Gastrocnemius medialis (tissue), 4 donors: ENCODE measurements at regions not wholly inside any gene's neighbourhood (a gene's known extent, or its start where the extent isn't known, plus 50 kb on each side); places are given as distances from the start of the nearest gene placed in this dataset.

ENCODE experiments used
- ATAC-seq, 2 donors: fragments of 150-250 bp; one replicate each; pipeline ENCODE4 v1.9.1; 2016
- DNase-seq, 2 donors: peaks; one replicate each; pipeline ENCODE4 v3.0.0-alpha.2; 2019
- H3K27ac ChIP-seq, 4 donors: fragments of 200-600 bp; sonication (generic); 1 replicate in 1 of 4; 2 replicates in 3 of 4; pipeline ENCODE4 v1.5.1; 2016 to 2018; ENCODE audit warnings: mild to moderate bottlenecking in 2 of 4, moderate library complexity in 1 of 4
- H3K27me3 ChIP-seq, 3 donors: fragments of 200-600 bp; sonication (generic) in 2 of 3; 1 replicate in 1 of 3; 2 replicates in 2 of 3; pipeline versions ENCODE4 v1.5.1 to v1.6.0; 2016 to 2019; ENCODE audit warnings: mild to moderate bottlenecking in 1 of 3, moderate library complexity in 1 of 3
- H3K36me3 ChIP-seq, 2 donors: fragments of 200-600 bp; sonication (generic) in 1 of 2; one replicate each; pipeline ENCODE4 v1.5.1; 2017 to 2018
- H3K4me1 ChIP-seq, 2 donors: fragments of 200-600 bp; sonication (generic) in 1 of 2; one replicate each; pipeline ENCODE4 v1.5.1; 2016 to 2017; ENCODE audit warnings: mild to moderate bottlenecking in 2 of 2
- H3K4me3 ChIP-seq, 4 donors: fragments of 200-600 bp; sonication (generic) in 3 of 4; 1 replicate in 1 of 4; 2 replicates in 3 of 4; pipeline ENCODE4 v1.5.1; 2016 to 2019; ENCODE audit warnings: mild to moderate bottlenecking in 2 of 4
- H3K9me3 ChIP-seq, 3 donors: fragments of 200-600 bp; sonication (generic) in 2 of 3; 1 replicate in 1 of 3; 2 replicates in 2 of 3; pipeline ENCODE4 v1.5.1; 2016 to 2019
- POLR2A ChIP-seq, 2 donors: fragments of 450-650 bp; IDR thresholded peaks; one replicate each; pipeline ENCODE4 v1.6.1; 2017; ENCODE audit warnings: antibody characterized with exemption in 2 of 2, mild to moderate bottlenecking in 2 of 2, moderate library complexity in 2 of 2
- in situ Hi-C, 4 donors: fragments of 200-750 bp; cut with MboI; loops; one replicate each; pipeline versions ENCODE4 v1.15.0 to v1.8.0; 2017; ENCODE audit warnings: low sequenced_read_pairs in 4 of 4
- intact Hi-C: fragments of 100-400 bp; cut with DNase I; formaldehyde crosslinking; loops from one replicate; pipeline ENCODE4 v1.15.1; 2023; ENCODE audit warnings: low total_unique reads
- TF ChIP-seq, protein P1 (sequence below), 5 experiments: fragments of 450-650 bp in 3 of 5; fragments of 200-600 bp in 2 of 5; sonication (generic) in 2 of 5; IDR thresholded peaks in 4 of 5; conservative IDR thresholded peaks in 1 of 5; 1 replicate in 4 of 5; 2 replicates in 1 of 5; pipeline ENCODE4 v1.5.1; 2016 to 2019; ENCODE audit warnings: antibody characterized with exemption in 5 of 5, mild to moderate bottlenecking in 3 of 5, moderate library complexity in 3 of 5

GRCh38 chr9:105089874-105090273 is 154.6 kb upstream of the SLC44A1 start:
- H3K9me3 ChIP-seq = no peaks in the 10 kb centered on the region
- H3K36me3 ChIP-seq = no peaks in the 10 kb centered on the region
- in situ Hi-C loops = no loop called here
- intact Hi-C loops = no loop called here
- ATAC-seq = no peak
- no peak for DNase-seq
- H3K4me3 ChIP-seq = no peak overlapping the region
- no peaks in the 10 kb centered on the region for H3K27me3 ChIP-seq
- TF ChIP-seq, protein P1, sequence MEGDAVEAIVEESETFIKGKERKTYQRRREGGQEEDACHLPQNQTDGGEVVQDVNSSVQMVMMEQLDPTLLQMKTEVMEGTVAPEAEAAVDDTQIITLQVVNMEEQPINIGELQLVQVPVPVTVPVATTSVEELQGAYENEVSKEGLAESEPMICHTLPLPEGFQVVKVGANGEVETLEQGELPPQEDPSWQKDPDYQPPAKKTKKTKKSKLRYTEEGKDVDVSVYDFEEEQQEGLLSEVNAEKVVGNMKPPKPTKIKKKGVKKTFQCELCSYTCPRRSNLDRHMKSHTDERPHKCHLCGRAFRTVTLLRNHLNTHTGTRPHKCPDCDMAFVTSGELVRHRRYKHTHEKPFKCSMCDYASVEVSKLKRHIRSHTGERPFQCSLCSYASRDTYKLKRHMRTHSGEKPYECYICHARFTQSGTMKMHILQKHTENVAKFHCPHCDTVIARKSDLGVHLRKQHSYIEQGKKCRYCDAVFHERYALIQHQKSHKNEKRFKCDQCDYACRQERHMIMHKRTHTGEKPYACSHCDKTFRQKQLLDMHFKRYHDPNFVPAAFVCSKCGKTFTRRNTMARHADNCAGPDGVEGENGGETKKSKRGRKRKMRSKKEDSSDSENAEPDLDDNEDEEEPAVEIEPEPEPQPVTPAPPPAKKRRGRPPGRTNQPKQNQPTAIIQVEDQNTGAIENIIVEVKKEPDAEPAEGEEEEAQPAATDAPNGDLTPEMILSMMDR (IDR thresholded peaks at IDR 0.05 in 4 of 5, conservative IDR thresholded peaks at IDR 0.05 in 1 of 5) = no peak
- TF ChIP-seq POLR2A (IDR thresholded peaks at IDR 0.05) = no peak
- H3K27ac ChIP-seq = no peak overlapping the region
- H3K4me1 ChIP-seq = peaks cover 0 to 6% of the 10 kb centered on the region in 2 donors

DNA sequence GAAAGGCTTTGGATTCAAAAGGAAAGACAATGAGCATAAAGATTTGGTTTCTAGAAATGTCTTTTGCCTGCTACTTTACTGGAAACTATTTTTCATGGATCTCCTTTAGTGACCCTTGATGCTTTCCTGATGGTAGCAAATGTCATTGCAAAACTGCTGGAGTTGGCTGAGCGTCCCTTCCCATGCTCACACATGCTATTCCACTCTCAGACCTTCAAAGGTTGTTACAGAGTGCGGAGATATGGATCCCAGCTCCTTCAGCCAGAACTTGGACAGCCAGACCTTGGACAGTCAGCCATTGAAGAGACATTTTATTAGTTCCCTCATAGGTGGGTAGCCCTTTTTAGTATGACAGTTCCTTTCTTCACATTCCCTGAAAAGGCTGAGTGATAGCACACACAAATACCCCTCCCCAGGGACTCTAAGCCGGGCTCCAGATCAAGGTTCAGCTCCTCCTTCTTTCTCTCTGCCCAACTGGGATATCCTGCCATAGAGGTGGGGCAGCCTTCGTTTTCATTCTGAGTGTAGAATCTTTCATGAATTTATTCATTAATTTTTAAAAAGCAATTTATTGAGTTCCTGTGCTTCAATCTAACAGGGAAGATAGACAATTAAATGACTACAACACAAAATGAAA is 153.3 kb upstream of the SLC44A1 start:
- intact Hi-C loops = no loop called here
- Histone ChIP-seq H3K4me3 (no peak overlapping the region), H3K36me3 (no peaks in the 10 kb centered on the region), H3K27ac (no peak overlapping the region), H3K4me1 (peaks cover 0 to 6% of the 10 kb centered on the region in 2 donors), H3K9me3 (no peaks in the 10 kb centered on the region), H3K27me3 (no peaks in the 10 kb centered on the region)
- ATAC-seq = no peak
- no peak for DNase-seq
- in situ Hi-C loops = no loop called here
- TF ChIP-seq, protein P1 (IDR thresholded peaks at IDR 0.05 in 4 of 5, conservative IDR thresholded peaks at IDR 0.05 in 1 of 5) = no peak
- no peak for TF ChIP-seq POLR2A (IDR thresholded peaks at IDR 0.05)

- no peak overlapping the region for H3K4me3 ChIP-seq
- no peak for ATAC-seq
- no peaks in the 10 kb centered on the region for H3K36me3 ChIP-seq
- TF ChIP-seq, protein P1 (IDR thresholded peaks at IDR 0.05 in 4 of 5, conservative IDR thresholded peaks at IDR 0.05 in 1 of 5) = no peak
- no peak for TF ChIP-seq POLR2A (IDR thresholded peaks at IDR 0.05)
- in situ Hi-C loops (no loop called here), intact Hi-C loops (no loop called here)
- H3K9me3 ChIP-seq = no peaks in the 10 kb centered on the region
- H3K27me3 ChIP-seq = no peaks in the 10 kb centered on the region
- no peaks in the 10 kb centered on the region for H3K4me1 ChIP-seq
- no peak for DNase-seq
- no peak overlapping the region for H3K27ac ChIP-seq
Measured at GRCh38 chr9:105093685-105094084, 150.8 kb upstream of the SLC44A1 start.

- Histone ChIP-seq H3K4me1 (no peaks in the 10 kb centered on the region), H3K27ac (no peak overlapping the region), H3K36me3 (no peaks in the 10 kb centered on the region), H3K9me3 (no peaks in the 10 kb centered on the region), H3K4me3 (no peak overlapping the region), H3K27me3 (no peaks in the 10 kb centered on the region)
- in situ Hi-C loops (no loop called here), intact Hi-C loops (no loop called here)
- TF ChIP-seq, protein P1 (IDR thresholded peaks at IDR 0.05 in 4 of 5, conservative IDR thresholded peaks at IDR 0.05 in 1 of 5) = no peak
- TF ChIP-seq POLR2A (IDR thresholded peaks at IDR 0.05) = no peak
- ATAC-seq (no peak), DNase-seq (no peak)
Measured at GRCh38 chr9:105098370-105098769, 146.1 kb upstream of the SLC44A1 start.

DNA sequence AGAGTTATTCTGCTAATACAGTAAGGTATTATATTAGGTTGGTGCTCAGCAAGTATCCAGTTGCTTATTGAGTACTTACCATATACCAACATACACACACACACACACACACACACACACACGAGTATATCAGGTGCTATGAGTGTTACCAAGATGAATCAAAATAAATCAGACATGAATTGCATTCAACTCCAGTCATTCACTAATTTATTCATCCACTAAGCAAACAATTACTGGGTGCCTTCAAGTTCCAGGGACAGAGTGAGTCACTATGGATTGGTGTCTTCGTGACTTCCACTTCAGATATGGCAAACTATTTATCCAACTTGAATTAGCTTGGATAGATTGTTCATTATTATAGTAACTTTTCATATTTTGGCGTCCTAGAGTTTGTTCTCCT is 140.7 kb upstream of the SLC44A1 start:
- in situ Hi-C loops (no loop called here), intact Hi-C loops (no loop called here)
- Histone ChIP-seq H3K27ac (no peak overlapping the region), H3K4me3 (no peak overlapping the region), H3K9me3 (no peaks in the 10 kb centered on the region), H3K36me3 (no peaks in the 10 kb centered on the region), H3K4me1 (no peaks in the 10 kb centered on the region), H3K27me3 (no peaks in the 10 kb centered on the region)
- no peak for ATAC-seq
- no peak for TF ChIP-seq POLR2A (IDR thresholded peaks at IDR 0.05)
- TF ChIP-seq, protein P1 (IDR thresholded peaks at IDR 0.05 in 4 of 5, conservative IDR thresholded peaks at IDR 0.05 in 1 of 5) = no peak
- no peak for DNase-seq
